ENCODE measurements at regions not wholly inside any gene's neighbourhood (a gene's known extent, or its start where the extent isn't known, plus 50 kb on each side); places are given as distances from the start of the nearest gene placed in this dataset.

DNA sequence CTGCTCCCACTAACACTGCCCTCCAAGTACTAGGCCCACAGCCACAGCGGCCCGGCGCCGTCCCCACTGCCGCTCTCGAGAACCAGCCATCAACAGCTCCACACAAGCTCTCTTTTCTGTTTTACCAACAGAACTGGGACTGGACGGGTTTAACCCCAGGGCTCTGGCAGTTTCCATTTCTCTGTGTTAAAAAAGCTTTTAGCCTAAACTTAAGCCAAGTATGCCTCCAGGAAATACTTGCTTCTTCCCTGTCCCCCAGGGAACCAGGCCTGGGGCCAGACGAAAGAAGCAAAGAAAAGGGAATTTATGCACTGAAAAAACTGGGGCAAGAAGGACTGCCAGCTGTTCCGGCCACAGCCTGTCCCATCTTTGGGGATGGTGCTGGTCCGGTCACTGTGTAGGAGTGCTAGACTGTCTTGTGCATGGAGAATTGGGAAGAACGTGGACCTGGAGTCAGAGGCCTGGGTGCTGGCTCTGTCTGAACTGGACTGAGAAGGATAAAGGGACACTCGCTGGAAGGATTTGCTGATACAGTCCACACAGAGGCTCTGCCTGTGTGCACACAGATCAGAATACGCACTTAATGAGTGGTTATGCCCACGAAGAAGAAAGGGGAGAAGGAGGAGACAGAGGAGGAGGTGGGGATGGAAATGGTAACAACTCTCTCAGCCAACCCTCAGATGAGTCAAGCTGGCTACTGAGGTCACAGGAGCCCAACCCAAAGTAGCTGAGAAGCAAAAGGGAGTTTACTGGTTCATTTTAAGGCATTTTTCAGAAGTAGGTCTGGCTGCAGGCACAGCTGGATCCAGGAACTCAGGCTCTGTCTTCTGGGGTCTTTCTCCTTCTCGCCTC lies 254.4 kb upstream of the PMEPA1 start:
- Histone ChIP-seq H3K36me3 (ENCODE audit: control insufficient read depth in 2 of 2, extremely low read depth in 1 of 2, insufficient read depth in 2 of 2, low read length in 2 of 2) (no peaks in the 10 kb centered on the region), H3K9me1 (ENCODE audit: control insufficient read depth, extremely low read depth, insufficient read depth, low read length) (no peaks in the 10 kb centered on the region), H3K79me2 (ENCODE audit: control insufficient read depth, insufficient read depth, low read length) (no peaks in the 10 kb centered on the region), H4K20me1 (ENCODE audit: control insufficient read depth, extremely low read depth, insufficient read depth, low read length) (no peaks in the 10 kb centered on the region), H2AFZ (ENCODE audit: control insufficient read depth, low read length) (no peak overlapping the region), H3K9ac (ENCODE audit: control insufficient read depth, extremely low read depth, insufficient read depth, low read length) (no peak overlapping the region), H3K9me3 (ENCODE audit: control insufficient read depth, low read depth, low read length) (no peaks in the 10 kb centered on the region), H3K27me3 (ENCODE audit: control insufficient read depth, extremely low read depth, insufficient read depth, low read length) (peaks cover 46% of the 10 kb centered on the region), H3K27ac (ENCODE audit: control insufficient read depth, insufficient read depth, low read length) (no peak overlapping the region), H3K4me1 (ENCODE audit: control insufficient read depth, extremely low read depth, insufficient read depth, low read length) (no peaks in the 10 kb centered on the region), H3K4me2 (ENCODE audit: control insufficient read depth, extremely low read depth, insufficient read depth, low read depth, low read length) (no peak overlapping the region), H3K4me3 (ENCODE audit: control insufficient read depth in 2 of 3, extremely low read depth in 1 of 3, insufficient read depth in 2 of 3, low read depth in 1 of 3, low read length in 3 of 3) (no peak overlapping the region)
- TF ChIP-seq, protein P1, sequence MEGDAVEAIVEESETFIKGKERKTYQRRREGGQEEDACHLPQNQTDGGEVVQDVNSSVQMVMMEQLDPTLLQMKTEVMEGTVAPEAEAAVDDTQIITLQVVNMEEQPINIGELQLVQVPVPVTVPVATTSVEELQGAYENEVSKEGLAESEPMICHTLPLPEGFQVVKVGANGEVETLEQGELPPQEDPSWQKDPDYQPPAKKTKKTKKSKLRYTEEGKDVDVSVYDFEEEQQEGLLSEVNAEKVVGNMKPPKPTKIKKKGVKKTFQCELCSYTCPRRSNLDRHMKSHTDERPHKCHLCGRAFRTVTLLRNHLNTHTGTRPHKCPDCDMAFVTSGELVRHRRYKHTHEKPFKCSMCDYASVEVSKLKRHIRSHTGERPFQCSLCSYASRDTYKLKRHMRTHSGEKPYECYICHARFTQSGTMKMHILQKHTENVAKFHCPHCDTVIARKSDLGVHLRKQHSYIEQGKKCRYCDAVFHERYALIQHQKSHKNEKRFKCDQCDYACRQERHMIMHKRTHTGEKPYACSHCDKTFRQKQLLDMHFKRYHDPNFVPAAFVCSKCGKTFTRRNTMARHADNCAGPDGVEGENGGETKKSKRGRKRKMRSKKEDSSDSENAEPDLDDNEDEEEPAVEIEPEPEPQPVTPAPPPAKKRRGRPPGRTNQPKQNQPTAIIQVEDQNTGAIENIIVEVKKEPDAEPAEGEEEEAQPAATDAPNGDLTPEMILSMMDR (optimal IDR thresholded peaks at IDR 0.05 in 1 of 3, IDR thresholded peaks at IDR 0.05 in 1 of 3, conservative IDR thresholded peaks at IDR 0.05 in 1 of 3; ENCODE audit: extremely low read depth in 1 of 3, insufficient read depth in 2 of 3, low read length in 3 of 3): no peak
- TF ChIP-seq EZH2 (IDR thresholded peaks at IDR 0.05; ENCODE audit: low read length): no peak
- FAIRE-seq: no peak
- dilution Hi-C loops (cut with MboI; ENCODE audit: extremely low pct_ligation_motif_present, low sequenced_read_pairs): no loop called here
- DNase-seq (ENCODE audit: low read depth, low spot score): no peak

DNA sequence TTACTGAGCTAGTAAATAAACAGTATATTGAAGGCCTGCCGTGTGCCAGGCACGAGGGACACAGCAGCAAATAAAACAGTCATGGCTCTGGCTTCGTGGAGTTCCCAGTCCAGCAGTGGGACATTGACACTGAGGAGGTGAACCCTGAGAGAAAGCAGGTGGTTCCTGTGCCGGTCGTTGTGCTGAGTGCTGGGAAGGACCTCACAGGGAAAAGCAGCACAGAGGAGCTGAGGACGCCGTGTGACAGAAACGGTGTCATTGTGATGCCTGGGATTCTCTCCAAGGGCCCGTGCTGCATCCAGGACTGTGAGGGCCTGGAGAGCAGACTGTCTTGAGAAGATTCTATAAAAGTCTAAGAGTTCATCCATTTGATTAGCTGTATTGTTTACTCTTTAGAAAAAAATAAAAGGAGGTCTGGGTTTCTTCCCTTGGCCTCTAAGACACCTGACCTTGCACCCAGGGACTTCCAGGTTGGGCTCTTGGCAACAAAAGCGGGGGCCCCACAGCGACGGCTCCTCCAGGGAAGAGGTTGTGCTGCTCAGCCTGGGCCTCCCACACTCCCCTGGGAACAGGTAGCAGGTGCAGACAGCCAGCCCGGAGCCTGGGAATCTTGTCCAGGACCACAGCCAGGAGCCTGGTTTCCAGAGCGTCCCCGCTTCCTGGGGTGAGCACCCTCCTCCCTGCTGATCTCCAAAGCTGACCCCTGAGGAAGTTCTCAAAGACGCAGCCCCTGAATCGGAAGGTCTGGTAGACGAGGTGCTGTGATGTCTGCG lies 251.2 kb upstream of the PMEPA1 start:
- Histone ChIP-seq H3K79me2 (ENCODE audit: control insufficient read depth, insufficient read depth, low read length) (no peaks in the 10 kb centered on the region), H3K9me3 (ENCODE audit: control insufficient read depth, low read depth, low read length) (no peaks in the 10 kb centered on the region), H3K4me3 (ENCODE audit: control insufficient read depth in 2 of 3, extremely low read depth in 1 of 3, insufficient read depth in 2 of 3, low read depth in 1 of 3, low read length in 3 of 3) (no peak overlapping the region), H3K9ac (ENCODE audit: control insufficient read depth, extremely low read depth, insufficient read depth, low read length) (no peak overlapping the region), H3K36me3 (ENCODE audit: control insufficient read depth in 2 of 2, extremely low read depth in 1 of 2, insufficient read depth in 2 of 2, low read length in 2 of 2) (no peaks in the 10 kb centered on the region), H3K4me1 (ENCODE audit: control insufficient read depth, extremely low read depth, insufficient read depth, low read length) (no peaks in the 10 kb centered on the region), H3K9me1 (ENCODE audit: control insufficient read depth, extremely low read depth, insufficient read depth, low read length) (no peaks in the 10 kb centered on the region), H3K4me2 (ENCODE audit: control insufficient read depth, extremely low read depth, insufficient read depth, low read depth, low read length) (no peak overlapping the region), H3K27ac (ENCODE audit: control insufficient read depth, insufficient read depth, low read length) (no peak overlapping the region), H2AFZ (ENCODE audit: control insufficient read depth, low read length) (no peak overlapping the region), H4K20me1 (ENCODE audit: control insufficient read depth, extremely low read depth, insufficient read depth, low read length) (no peaks in the 10 kb centered on the region), H3K27me3 (ENCODE audit: control insufficient read depth, extremely low read depth, insufficient read depth, low read length) (peaks cover 63% of the 10 kb centered on the region)
- dilution Hi-C loops (cut with MboI; ENCODE audit: extremely low pct_ligation_motif_present, low sequenced_read_pairs): no loop called here
- FAIRE-seq (no peak), DNase-seq (ENCODE audit: low read depth, low spot score) (no peak)
- TF ChIP-seq EZH2 (IDR thresholded peaks at IDR 0.05; ENCODE audit: low read length): no peak
- TF ChIP-seq, protein P1 (optimal IDR thresholded peaks at IDR 0.05 in 1 of 3, IDR thresholded peaks at IDR 0.05 in 1 of 3, conservative IDR thresholded peaks at IDR 0.05 in 1 of 3; ENCODE audit: extremely low read depth in 1 of 3, insufficient read depth in 2 of 3, low read length in 3 of 3): no peak
